Pancreas (tissue), 10 donors: ENCODE measurements at regions not wholly inside any gene's neighbourhood (a gene's known extent, or its start where the extent isn't known, plus 50 kb on each side); places are given as distances from the start of the nearest gene placed in this dataset.
A peak's percentile ranks its signal among the peaks of the same experiment; 100 is the strongest.

Experiments
- ATAC-seq, 4 donors: fragments of 200-7000 bp; cut with Tn5 transposase; one replicate each; pipeline versions ENCODE4 v1.8.0 to v1.9.1; 2020; ENCODE audit warnings: mild to moderate bottlenecking in 4 of 4, moderate library complexity in 4 of 4
- DNase-seq, 6 donors: peaks; one replicate each; pipeline ENCODE4 v3.0.0-alpha.2; 2020
- FAIRE-seq: peaks from 2 replicates; lab custom pipeline; 2012; peaks lifted over from hg19 to GRCh38; lab: Jason Lieb, UNC
- H3K27ac ChIP-seq, 4 donors: fragments of 200-600 bp; sonication (generic); 1 replicate in 3 of 4; 2 replicates in 1 of 4; pipeline versions ENCODE4 v1.5.0 to v1.8.0; 2020
- H3K27me3 ChIP-seq, 4 donors: fragments of 200-600 bp; one replicate each; pipeline ENCODE4 v1.8.0; 2021
- H3K36me3 ChIP-seq, 3 donors: fragments of 200-600 bp; sonication (generic) in 1 of 3; one replicate each; pipeline versions ENCODE4 v1.5.0 to v1.8.0; 2020 to 2021
- H3K4me1 ChIP-seq, 3 donors: fragments of 200-600 bp; one replicate each; pipeline ENCODE4 v1.8.0; 2021
- H3K4me3 ChIP-seq, 4 donors: fragments of 200-600 bp; sonication (generic) in 2 of 4; one replicate each; pipeline versions ENCODE4 v1.5.0 to v1.8.0; 2020 to 2021
- H3K9me3 ChIP-seq, 4 donors: fragments of 200-600 bp; one replicate each; pipeline ENCODE4 v1.8.0; 2021
- CTCF ChIP-seq, 4 donors: fragments of 200-600 bp; sonication (generic) in 3 of 4; IDR thresholded peaks; one replicate each; pipeline versions ENCODE4 v1.5.0 to v1.8.0; 2021; ENCODE audit warnings: antibody characterized with exemption in 4 of 4
- WGBS, 2 donors: extraction: QIAGEN DNeasy Blood & Tissue Kit; methylation state at CpG; one replicate each; pipeline ENCODE4 v1.1.7; 2013; 5-methylcytosine and 5-hydroxymethylcytosine counted together
- intact Hi-C, 3 donors: fragments of 100-400 bp; cut with DNase I; formaldehyde crosslinking; loops; one replicate each; pipeline versions ENCODE4 v1.11.1 to v1.14.2; 2022
- donor health status: healthy with polysubstance abuse.
- donor health status: DM: no; HTN: no; CAD: no; lungs with moderate emphysema.
- donor health status: DM: no; HTN: no; CAD: no.
- donor health status: control.
- donor health status: control.
- donor health status: Bipolar disorder and iron deficiency.
- donor health status: DM: yes; HTN: yes; CAD: no.
- donor health status: DM: no; HTN: no; CAD: no.
- donor health status: DM: no; HTN: no; CAD: no.
- donor health status: DM: yes; HTN: yes; CAD: no.

- Histone ChIP-seq H3K36me3 (no peaks in the 10 kb centered on the region), H3K4me1 (no peaks in the 10 kb centered on the region), H3K4me3 (no peak overlapping the region), H3K9me3 (no peaks in the 10 kb centered on the region), H3K27ac (no peak overlapping the region), H3K27me3 (no peaks in the 10 kb centered on the region)
- no peak for TF ChIP-seq CTCF (IDR thresholded peaks at IDR 0.05)
- WGBS, 2 donors: 85 to 94% methylated on average over 2 of the region's 2 CpGs
- ATAC-seq (no peak), DNase-seq (no peak), FAIRE-seq (no peak)
- intact Hi-C loops: no loop called here
Measured at GRCh38 chr17:72244956-72245355, 124.1 kb downstream of the SOX9 start.

- Histone ChIP-seq H3K4me1 (no peaks in the 10 kb centered on the region), H3K27me3 (no peaks in the 10 kb centered on the region), H3K36me3 (no peaks in the 10 kb centered on the region), H3K27ac (no peak overlapping the region), H3K9me3 (no peaks in the 10 kb centered on the region), H3K4me3 (no peak overlapping the region)
- ATAC-seq (peak; percentile 35 to 57 (median 44)), DNase-seq (peak in 2 of 6 donors; percentile 25 to 38), FAIRE-seq (no peak)
- 61 to 68% methylated on average over 5 of the region's 5 CpGs for WGBS, 2 donors
- intact Hi-C loops: no loop called here
- no peak for TF ChIP-seq CTCF (IDR thresholded peaks at IDR 0.05)
Measured at GRCh38 chr17:72249441-72249840, 128.6 kb downstream of the SOX9 start.

DNA sequence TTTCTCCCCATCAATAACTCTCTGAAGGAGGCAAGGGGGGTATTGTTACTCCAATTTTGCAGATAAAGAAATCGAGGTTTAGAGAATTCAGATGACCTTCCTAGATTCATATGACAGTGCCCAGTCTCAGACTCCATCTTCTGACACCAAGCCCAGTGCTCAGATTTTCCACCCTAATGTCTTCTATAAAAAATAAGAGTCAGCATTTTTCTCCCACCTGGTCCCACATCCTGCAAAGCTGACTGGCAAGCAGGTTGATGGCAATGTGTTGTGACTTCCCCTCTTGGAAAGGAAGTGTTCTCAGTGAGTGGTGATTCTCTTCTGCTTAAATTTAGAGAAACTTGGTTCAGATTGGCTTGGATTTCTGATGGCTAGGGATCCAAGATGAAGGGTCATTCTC is 129.4 kb downstream of the SOX9 start:
- Histone ChIP-seq H3K36me3 (no peaks in the 10 kb centered on the region), H3K27me3 (no peaks in the 10 kb centered on the region), H3K4me1 (no peaks in the 10 kb centered on the region), H3K4me3 (no peak overlapping the region), H3K27ac (no peak overlapping the region), H3K9me3 (no peaks in the 10 kb centered on the region)
- no peak for DNase-seq
- ATAC-seq: no peak
- intact Hi-C loops: no loop called here
- no peak for TF ChIP-seq CTCF (IDR thresholded peaks at IDR 0.05)
- no peak for FAIRE-seq
- 56 to 63% methylated on average over 1 of the region's 1 CpG for WGBS, 2 donors

GRCh38 chr17:72253597-72253996 is 132.8 kb downstream of the SOX9 start:
- no peaks in the 10 kb centered on the region for H3K36me3 ChIP-seq
- no peaks in the 10 kb centered on the region for H3K4me1 ChIP-seq
- no peak overlapping the region for H3K4me3 ChIP-seq
- intact Hi-C loops: no loop called here
- no peaks in the 10 kb centered on the region for H3K27me3 ChIP-seq
- no peak for TF ChIP-seq CTCF (IDR thresholded peaks at IDR 0.05)
- WGBS, 2 donors: 80 to 84% methylated on average over 3 of the region's 3 CpGs
- no peaks in the 10 kb centered on the region for H3K9me3 ChIP-seq
- no peak overlapping the region for H3K27ac ChIP-seq
- DNase-seq: no peak
- no peak for ATAC-seq
- no peak for FAIRE-seq

GRCh38 chr17:72254808-72255449 is 134.1 kb downstream of the SOX9 start:
- no peak for TF ChIP-seq CTCF (IDR thresholded peaks at IDR 0.05)
- ATAC-seq (no peak), DNase-seq (no peak), FAIRE-seq (no peak)
- intact Hi-C loops: no loop called here
- H3K9me3 ChIP-seq: no peaks in the 10 kb centered on the region
- 90% methylated on average over 4 of the region's 4 CpGs for WGBS, 2 donors
- no peaks in the 10 kb centered on the region for H3K4me1 ChIP-seq
- H3K4me3 ChIP-seq: no peak overlapping the region
- no peak overlapping the region for H3K27ac ChIP-seq
- H3K27me3 ChIP-seq: no peaks in the 10 kb centered on the region
- no peaks in the 10 kb centered on the region for H3K36me3 ChIP-seq
